PC-9 (cell line): ENCODE measurements at regions not wholly inside any gene's neighbourhood (a gene's known extent, or its start where the extent isn't known, plus 50 kb on each side); places are given as distances from the start of the nearest gene placed in this dataset.

Source experiments
- BruUV-seq: library from RNA; stranded (reverse); fragments of 400-500 nt; replicated peaks from 2 replicates; lab custom pipeline; 2021; lab: Mats Ljungman, UMichigan
- CTCF ChIA-PET: fragments of 300-600 bp; sonication (Branson Sonifier 250); formaldehyde crosslinking; loops from one replicate; lab custom pipeline; 2022; ENCODE audit warnings: antibody characterized with exemption; lab: Charles Lee
- POLR2A ChIA-PET: fragments of 300-600 bp; sonication (Branson Sonifier 250); formaldehyde crosslinking; loops from one replicate; lab custom pipeline; 2022; ENCODE audit warnings: antibody characterized with exemption; ENCODE audit not compliant: unreplicated experiment; lab: Charles Lee
- DNase-seq, 2 experiments: peaks; one replicate each; pipeline versions ENCODE4 v3.0.0 to v3.0.0-alpha.2; 2015 to 2022; ENCODE audit warnings: mixed read lengths in 1 of 2
- H2AFZ ChIP-seq: fragments of 200-600 bp; sonication (generic); 2 replicates; pipeline ENCODE4 v1.8.1; 2017; ENCODE audit warnings: antibody characterized with exemption
- H3F3A ChIP-seq: fragments of 200-600 bp; sonication (generic); 2 replicates; pipeline ENCODE4 v1.8.1; 2017; ENCODE audit warnings: antibody characterized with exemption, mild to moderate bottlenecking, low read depth; ENCODE audit not compliant: insufficient read depth
- H3K27ac ChIP-seq: fragments of 200-600 bp; sonication (generic); 2 replicates; pipeline ENCODE4 v1.6.1; 2016; ENCODE audit warnings: mixed run types
- H3K27me3 ChIP-seq: fragments of 200-600 bp; sonication (generic); 2 replicates; pipeline ENCODE4 v1.6.1; 2016; ENCODE audit warnings: low read depth, mixed run types; ENCODE audit not compliant: insufficient read depth
- H3K36me3 ChIP-seq: fragments of 200-600 bp; sonication (generic); 2 replicates; pipeline ENCODE4 v1.6.1; 2016; ENCODE audit warnings: low read depth, mixed run types
- H3K4me1 ChIP-seq: fragments of 200-600 bp; sonication (generic); replicated peaks from 2 replicates; pipeline ENCODE4 v1.6.1; 2016; ENCODE audit warnings: mixed run types; ENCODE audit not compliant: insufficient read depth
- H3K4me2 ChIP-seq: fragments of 200-600 bp; sonication (generic); 2 replicates; pipeline ENCODE4 v1.6.1; 2017; ENCODE audit warnings: mixed run types
- H3K4me3 ChIP-seq: fragments of 200-600 bp; sonication (generic); 2 replicates; pipeline ENCODE4 v1.6.1; 2016; ENCODE audit warnings: mixed run types
- H3K79me2 ChIP-seq: fragments of 200-600 bp; sonication (generic); 2 replicates; pipeline ENCODE4 v1.6.1; 2017; ENCODE audit warnings: low read depth, mixed run types
- H3K9me2 ChIP-seq: fragments of 200-600 bp; sonication (generic); 2 replicates; pipeline ENCODE4 v1.8.1; 2017; ENCODE audit warnings: mild to moderate bottlenecking; ENCODE audit not compliant: insufficient read depth
- H3K9me3 ChIP-seq: fragments of 200-600 bp; sonication (generic); 2 replicates; pipeline ENCODE4 v1.8.1; 2016; ENCODE audit warnings: low read depth; ENCODE audit not compliant: insufficient read depth
- H4K20me1 ChIP-seq: fragments of 200-600 bp; sonication (generic); 2 replicates; pipeline ENCODE4 v1.8.1; 2017; ENCODE audit not compliant: insufficient read depth
- CTCF ChIP-seq: fragments of 200-600 bp; sonication (generic); conservative IDR thresholded peaks from 2 replicates; pipeline ENCODE4 v1.6.1; 2017; ENCODE audit warnings: mixed run types, antibody characterized with exemption, mild to moderate bottlenecking, moderate library complexity
- EZH2 ChIP-seq: fragments of 200-600 bp; sonication (generic); IDR thresholded peaks from 2 replicates; pipeline ENCODE4 v1.8.0; 2017; ENCODE audit warnings: antibody characterized with exemption, low read depth
- intact Hi-C: fragments of 100-400 bp; cut with micrococcal nuclease; formaldehyde crosslinking; loops from one replicate; pipeline ENCODE4 v1.10.0; 2022; ENCODE audit not compliant: unreplicated experiment

DNA sequence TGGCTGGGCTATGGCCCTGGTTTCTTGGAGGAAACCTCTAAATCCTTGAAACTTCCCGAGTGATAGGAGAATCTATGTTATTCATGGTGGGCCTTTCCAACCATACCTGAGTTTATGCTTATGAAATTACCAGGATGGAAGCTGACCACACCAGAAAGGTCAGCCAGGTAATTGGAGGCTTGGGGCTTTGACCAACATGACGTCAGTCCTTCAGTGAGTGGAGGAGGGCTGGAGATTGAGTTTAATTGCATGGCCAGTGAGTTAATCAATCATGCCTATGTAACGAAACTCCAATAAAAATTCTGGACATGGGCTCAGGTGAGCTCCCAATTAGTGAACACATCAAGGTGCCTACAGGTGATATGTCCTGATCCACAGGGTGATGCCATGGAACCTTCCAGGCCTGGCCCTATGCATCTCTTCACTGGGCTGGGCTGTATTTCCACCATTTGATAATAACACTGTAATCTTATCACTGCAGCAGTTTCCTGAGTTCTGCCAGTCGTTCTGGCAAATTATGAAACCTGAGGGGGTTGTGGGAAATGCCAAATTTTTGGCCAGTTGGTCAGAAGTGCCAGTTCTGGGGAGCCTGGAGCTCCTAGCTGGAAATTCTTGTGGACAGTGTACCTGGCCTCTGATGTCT is 106.5 kb downstream of the CDH26 start:
- Histone ChIP-seq H3K4me2 (no peak overlapping the region), H3K9me2 (no peaks in the 10 kb centered on the region), H3K27ac (no peak overlapping the region), H3K36me3 (no peaks in the 10 kb centered on the region), H3K4me1 (no peaks in the 10 kb centered on the region), H4K20me1 (no peaks in the 10 kb centered on the region), H3K9me3 (no peaks in the 10 kb centered on the region), H3K27me3 (peaks cover 49% of the 10 kb centered on the region), H2AFZ (no peak overlapping the region), H3K4me3 (no peak overlapping the region), H3K79me2 (no peaks in the 10 kb centered on the region), H3F3A (no peaks in the 10 kb centered on the region)
- DNase-seq: no peak
- TF ChIP-seq CTCF: no peak
- no peak for TF ChIP-seq EZH2
- BruUV-seq: no TSS peak
- CTCF ChIA-PET: no interaction called here
- intact Hi-C loops: no loop called here
- POLR2A ChIA-PET: no interaction called here

DNA sequence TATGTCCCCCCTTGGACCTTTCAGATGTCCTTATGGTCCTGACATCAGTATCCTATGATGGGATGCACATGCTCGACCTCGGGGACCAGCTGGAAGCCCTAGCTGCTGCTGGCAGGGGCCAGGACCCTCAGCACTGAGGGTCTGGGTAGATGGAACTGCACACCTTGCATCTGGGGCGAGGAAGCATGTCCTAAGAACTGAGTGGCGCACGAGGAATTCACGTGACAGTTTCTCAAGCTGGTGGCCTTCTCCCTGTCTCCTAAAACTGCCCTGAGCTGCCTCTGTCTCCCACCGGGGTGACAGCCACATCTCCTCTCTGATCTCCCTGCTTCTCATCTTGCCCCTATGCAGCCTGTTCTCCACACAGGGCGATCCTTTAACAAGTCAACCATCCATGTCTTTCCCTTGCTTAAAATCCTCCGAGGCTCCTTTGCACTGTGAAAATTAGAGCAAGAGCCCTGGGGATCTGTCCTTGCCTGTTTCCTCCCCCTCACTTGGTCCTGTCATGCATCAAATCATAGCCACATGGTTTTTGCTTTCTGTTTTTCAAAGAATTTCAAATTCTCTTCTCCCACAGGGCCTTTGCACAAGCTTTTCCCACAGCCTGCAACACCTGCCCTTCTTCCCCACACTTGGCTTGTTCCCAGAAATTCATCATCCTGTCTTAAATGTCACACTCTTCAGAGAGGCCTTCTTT is 107.7 kb downstream of the CDH26 start:
- POLR2A ChIA-PET: no interaction called here
- CTCF ChIA-PET: no interaction called here
- Histone ChIP-seq H3K9me3 (no peaks in the 10 kb centered on the region), H3K27me3 (peaks cover 61% of the 10 kb centered on the region), H3K4me1 (no peaks in the 10 kb centered on the region), H3K27ac (no peak overlapping the region), H2AFZ (no peak overlapping the region), H3K9me2 (no peaks in the 10 kb centered on the region), H4K20me1 (no peaks in the 10 kb centered on the region), H3K4me3 (no peak overlapping the region), H3K4me2 (no peak overlapping the region), H3F3A (no peaks in the 10 kb centered on the region), H3K79me2 (no peaks in the 10 kb centered on the region), H3K36me3 (no peaks in the 10 kb centered on the region)
- intact Hi-C loops: no loop called here
- TF ChIP-seq CTCF (no peak), EZH2 (no peak)
- no TSS peak for BruUV-seq
- no peak for DNase-seq

DNA sequence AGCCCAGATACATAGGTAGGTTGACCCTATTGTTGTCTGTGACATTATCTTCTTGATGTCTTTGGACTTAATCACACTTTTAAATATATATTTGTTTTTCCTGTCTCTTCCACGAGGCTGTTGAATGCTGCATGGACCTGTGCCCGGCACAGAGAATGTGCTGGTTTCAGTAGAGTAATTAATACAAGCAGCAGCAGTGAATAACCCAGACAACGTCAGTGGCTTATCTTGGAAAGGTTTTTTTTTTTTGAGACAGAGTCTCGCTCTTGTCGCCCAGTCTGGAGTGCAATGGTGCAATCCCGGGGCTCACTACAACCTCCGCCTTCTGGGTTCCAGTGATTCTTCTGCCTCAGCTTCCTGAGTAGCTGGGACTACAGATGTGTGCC is 108.2 kb downstream of the CDH26 start:
- DNase-seq: no peak
- H3K9me3 ChIP-seq: no peaks in the 10 kb centered on the region
- intact Hi-C loops: no loop called here
- ChIA-PET CTCF (no interaction called here), POLR2A (no interaction called here)
- TF ChIP-seq CTCF (no peak), EZH2 (no peak)
- H3K79me2 ChIP-seq: no peaks in the 10 kb centered on the region
- no peak overlapping the region for H3K4me3 ChIP-seq
- BruUV-seq: no TSS peak
- no peak overlapping the region for H3K4me2 ChIP-seq
- H3K36me3 ChIP-seq: no peaks in the 10 kb centered on the region
- H3K27ac ChIP-seq: no peak overlapping the region
- H2AFZ ChIP-seq: no peak overlapping the region
- peaks cover 66% of the 10 kb centered on the region for H3K27me3 ChIP-seq
- H4K20me1 ChIP-seq: no peaks in the 10 kb centered on the region
- H3F3A ChIP-seq: no peaks in the 10 kb centered on the region
- H3K4me1 ChIP-seq: no peaks in the 10 kb centered on the region
- no peaks in the 10 kb centered on the region for H3K9me2 ChIP-seq
